ENCODE measurements at regions not wholly inside any gene's neighbourhood (a gene's known extent, or its start where the extent isn't known, plus 50 kb on each side); places are given as distances from the start of the nearest gene placed in this dataset.

DNA sequence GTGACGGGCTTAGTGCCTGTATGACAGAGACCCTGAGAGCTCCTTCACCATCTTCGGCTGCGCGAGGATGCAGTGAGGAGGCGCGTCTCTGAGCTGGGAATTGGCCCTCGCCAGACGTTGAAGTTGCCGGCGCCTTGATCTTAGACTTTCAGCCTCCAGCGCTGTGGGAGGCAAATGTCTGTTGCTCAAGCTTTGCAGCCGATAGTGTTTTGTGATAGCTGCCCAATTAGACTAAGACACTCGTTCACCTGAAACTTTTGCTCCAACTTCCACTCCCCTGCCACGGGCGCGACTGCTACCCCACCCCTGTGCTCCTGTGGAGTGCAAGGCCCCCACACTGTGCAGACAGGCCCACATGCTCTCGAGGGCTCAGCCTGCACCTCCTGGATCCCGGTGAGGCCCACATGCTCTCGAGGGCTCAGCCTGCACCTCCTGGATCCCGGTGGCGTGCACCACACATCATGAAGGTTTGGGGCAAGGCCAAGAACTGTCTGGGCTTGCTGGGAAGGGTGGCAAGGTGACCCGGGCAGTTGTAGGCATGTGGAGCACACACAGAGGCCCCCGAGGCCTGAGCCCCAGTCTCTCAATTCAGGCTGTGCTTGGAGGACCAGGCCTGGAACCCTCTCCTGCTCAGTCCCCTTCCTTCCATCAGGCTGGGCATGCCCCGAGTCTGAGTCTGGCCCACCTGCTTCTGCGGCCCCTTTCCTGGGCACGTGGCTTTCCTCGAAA is 324.6 kb downstream of the TMEM121 start:
- no peaks in the 10 kb centered on the region for H3K27me3 ChIP-seq (ENCODE audit: control insufficient read depth, insufficient read depth, low read length)
- DNase-seq (ENCODE audit: low read depth): no peak
- no peaks in the 10 kb centered on the region for H3K36me3 ChIP-seq (ENCODE audit: control insufficient read depth, insufficient read depth, low read length)
- TF ChIP-seq, protein P1, sequence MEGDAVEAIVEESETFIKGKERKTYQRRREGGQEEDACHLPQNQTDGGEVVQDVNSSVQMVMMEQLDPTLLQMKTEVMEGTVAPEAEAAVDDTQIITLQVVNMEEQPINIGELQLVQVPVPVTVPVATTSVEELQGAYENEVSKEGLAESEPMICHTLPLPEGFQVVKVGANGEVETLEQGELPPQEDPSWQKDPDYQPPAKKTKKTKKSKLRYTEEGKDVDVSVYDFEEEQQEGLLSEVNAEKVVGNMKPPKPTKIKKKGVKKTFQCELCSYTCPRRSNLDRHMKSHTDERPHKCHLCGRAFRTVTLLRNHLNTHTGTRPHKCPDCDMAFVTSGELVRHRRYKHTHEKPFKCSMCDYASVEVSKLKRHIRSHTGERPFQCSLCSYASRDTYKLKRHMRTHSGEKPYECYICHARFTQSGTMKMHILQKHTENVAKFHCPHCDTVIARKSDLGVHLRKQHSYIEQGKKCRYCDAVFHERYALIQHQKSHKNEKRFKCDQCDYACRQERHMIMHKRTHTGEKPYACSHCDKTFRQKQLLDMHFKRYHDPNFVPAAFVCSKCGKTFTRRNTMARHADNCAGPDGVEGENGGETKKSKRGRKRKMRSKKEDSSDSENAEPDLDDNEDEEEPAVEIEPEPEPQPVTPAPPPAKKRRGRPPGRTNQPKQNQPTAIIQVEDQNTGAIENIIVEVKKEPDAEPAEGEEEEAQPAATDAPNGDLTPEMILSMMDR (IDR thresholded peaks at IDR 0.05; ENCODE audit: insufficient read depth, low read length, poor library complexity, severe bottlenecking): no peak
- H3K4me3 ChIP-seq (ENCODE audit: low read depth, low read length): no peak overlapping the region

DNA sequence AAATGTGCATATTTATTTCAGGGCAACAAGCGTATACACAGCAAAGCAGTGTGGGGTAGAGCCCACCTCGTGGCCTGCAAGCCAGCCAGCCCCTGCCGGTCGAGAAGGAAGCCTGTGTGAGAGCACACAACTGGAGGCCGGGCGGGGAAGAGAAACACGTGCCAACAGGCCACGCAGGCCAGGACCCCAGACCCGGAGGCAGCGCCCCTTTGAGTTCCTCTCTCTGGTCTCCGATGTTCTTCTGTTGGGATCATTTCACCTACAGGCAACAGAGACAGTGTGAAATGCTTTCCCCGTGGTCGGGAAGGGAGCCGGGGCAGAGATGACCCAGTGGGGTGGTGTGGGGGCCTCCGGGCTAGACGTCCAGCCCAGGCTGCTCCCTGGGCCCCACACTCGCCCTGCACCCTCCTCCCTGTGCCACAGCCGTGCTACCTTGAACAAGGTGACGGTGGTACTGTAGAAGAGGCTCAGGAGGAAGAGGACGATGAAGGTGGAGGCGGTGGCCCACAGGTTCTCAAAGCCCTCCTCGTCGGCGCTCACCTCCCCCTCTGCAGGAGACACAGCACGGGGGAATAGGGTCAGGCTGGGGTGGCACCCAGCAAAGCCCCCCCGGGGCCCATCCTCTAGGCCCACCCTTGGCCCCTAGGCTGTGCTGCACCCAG is 325.5 kb downstream of the TMEM121 start:
- DNase-seq (ENCODE audit: low read depth): no peak
- H3K4me3 ChIP-seq (ENCODE audit: low read depth, low read length): no peak overlapping the region
- TF ChIP-seq, protein P1 (IDR thresholded peaks at IDR 0.05; ENCODE audit: insufficient read depth, low read length, poor library complexity, severe bottlenecking): no peak
- H3K27me3 ChIP-seq (ENCODE audit: control insufficient read depth, insufficient read depth, low read length): no peaks in the 10 kb centered on the region
- no peaks in the 10 kb centered on the region for H3K36me3 ChIP-seq (ENCODE audit: control insufficient read depth, insufficient read depth, low read length)

DNA sequence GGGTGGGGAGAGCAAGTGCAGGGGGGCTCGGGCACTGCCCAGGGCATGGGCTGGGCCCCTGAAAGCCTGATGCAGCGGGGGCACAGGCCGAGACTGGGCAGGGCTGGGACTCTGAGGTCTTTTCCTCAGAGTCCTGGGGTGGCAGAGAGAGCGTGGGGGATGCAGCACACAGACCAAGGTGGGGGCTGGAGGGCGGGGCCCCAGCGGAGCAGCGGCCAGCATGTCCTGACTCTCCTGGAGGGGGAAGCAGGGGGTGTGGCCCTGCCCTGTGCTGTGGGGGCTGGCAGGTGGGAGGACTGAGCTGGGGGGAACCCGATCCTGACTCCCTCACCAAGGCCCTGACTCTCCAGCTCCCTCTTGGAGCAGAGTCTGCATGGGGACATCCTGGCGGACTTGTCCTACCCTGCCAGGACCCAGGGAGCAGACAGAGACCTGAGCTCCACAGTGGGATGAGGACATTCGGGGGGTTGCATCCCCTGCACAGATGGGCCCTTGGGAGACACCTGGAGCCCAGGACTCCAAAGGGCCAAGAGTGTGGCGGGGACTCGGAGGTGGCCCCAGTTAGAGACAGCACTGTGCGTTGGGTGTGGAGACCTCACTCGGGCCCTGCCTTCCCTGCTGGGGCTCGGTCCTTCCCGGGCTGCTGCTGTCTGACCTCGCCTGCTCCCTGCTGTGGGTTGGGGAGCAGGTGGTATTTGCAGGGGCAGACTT is 326.1 kb downstream of the TMEM121 start:
- Histone ChIP-seq H3K36me3 (ENCODE audit: control insufficient read depth, insufficient read depth, low read length) (no peaks in the 10 kb centered on the region), H3K27me3 (ENCODE audit: control insufficient read depth, insufficient read depth, low read length) (no peaks in the 10 kb centered on the region), H3K4me3 (ENCODE audit: low read depth, low read length) (no peak overlapping the region)
- TF ChIP-seq, protein P1 (IDR thresholded peaks at IDR 0.05; ENCODE audit: insufficient read depth, low read length, poor library complexity, severe bottlenecking): no peak
- no peak for DNase-seq (ENCODE audit: low read depth)

DNA sequence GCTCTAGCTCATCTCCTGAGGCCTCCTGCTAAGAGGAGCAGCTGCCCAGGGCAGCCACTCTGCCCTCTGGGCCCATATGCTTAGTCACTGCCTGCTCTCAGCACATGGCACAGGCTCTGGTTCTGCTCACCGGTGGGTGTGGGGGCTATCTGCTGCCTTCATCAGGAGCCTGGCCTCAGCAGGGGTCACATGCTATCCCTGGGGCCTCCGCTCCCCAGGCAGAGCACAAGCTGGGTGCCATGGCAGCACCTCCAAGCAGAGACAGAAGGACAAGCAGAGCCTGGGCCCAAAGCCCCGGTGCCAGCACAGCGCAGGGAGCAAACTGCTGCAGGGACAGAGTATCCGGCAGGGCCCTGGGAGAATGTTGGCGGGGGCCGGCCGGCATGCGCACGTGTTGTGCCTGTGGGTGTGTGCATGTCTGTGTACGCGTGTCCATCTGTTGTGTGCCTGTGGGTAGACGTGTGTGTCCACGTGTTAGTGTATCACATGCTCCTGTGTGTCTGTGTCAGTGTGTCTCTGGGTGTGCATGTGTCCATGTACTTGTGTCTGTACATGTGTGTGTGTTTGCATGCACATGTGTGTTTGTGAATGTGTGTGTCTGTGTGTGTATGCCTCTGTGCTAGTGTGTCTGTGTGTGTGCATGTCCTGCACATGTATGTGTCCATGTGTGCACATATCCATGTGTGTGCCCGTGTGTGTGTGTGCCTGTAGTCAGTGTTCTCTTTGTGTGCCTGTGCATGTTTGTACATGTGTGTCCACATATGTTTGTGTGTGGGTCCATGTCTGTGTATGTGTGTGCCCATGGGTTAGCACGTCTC is 326.9 kb downstream of the TMEM121 start:
- DNase-seq (ENCODE audit: low read depth): no peak

DNA sequence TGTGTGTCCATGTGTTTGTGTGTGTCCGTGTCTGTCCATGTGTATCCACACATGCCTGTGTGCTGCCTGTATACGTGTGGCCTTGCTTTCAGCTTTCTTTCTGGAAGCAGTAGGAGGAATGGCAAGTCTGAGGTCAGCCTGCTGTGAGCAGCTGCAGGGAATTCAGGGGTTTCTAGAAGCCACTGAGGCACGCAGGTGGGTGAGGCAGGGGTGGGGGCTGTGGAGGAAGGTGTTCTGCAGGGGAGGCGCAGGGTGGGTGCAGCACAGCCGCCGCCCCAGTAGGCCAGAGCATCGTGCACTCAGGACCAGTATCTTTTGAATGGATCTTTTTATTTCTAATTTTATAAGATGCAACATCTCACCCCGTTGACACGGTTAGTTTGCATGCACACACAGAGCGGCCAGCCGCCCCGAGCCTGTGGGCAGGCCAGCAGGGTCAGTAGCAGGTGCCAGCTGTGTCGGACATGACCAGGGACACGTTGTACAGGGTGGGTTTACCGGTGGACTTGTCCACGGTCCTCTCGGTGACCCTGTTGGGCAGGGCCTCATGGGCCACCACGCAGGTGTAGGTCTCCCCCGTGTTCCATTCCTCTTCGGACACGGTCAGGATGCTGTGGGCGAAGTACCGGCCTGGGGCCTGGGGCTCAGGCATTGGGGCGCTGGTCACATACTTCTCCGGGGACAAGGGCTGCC is 327.7 kb downstream of the TMEM121 start:
- H3K36me3 ChIP-seq (ENCODE audit: control insufficient read depth, insufficient read depth, low read length): no peaks in the 10 kb centered on the region
- H3K27me3 ChIP-seq (ENCODE audit: control insufficient read depth, insufficient read depth, low read length): no peaks in the 10 kb centered on the region
- H3K4me3 ChIP-seq (ENCODE audit: low read depth, low read length): no peak overlapping the region
- no peak for DNase-seq (ENCODE audit: low read depth)
- TF ChIP-seq, protein P1 (IDR thresholded peaks at IDR 0.05; ENCODE audit: insufficient read depth, low read length, poor library complexity, severe bottlenecking): no peak

More for the DNA sequence above, 326.9 kb downstream of the TMEM121 start:
- H3K4me3 ChIP-seq (ENCODE audit: low read depth, low read length): no peak overlapping the region
- TF ChIP-seq, protein P1 (IDR thresholded peaks at IDR 0.05; ENCODE audit: insufficient read depth, low read length, poor library complexity, severe bottlenecking): no peak
- no peaks in the 10 kb centered on the region for H3K27me3 ChIP-seq (ENCODE audit: control insufficient read depth, insufficient read depth, low read length)
- no peaks in the 10 kb centered on the region for H3K36me3 ChIP-seq (ENCODE audit: control insufficient read depth, insufficient read depth, low read length)
